ENCODE measurements at regions not wholly inside any gene's neighbourhood (a gene's known extent, or its start where the extent isn't known, plus 50 kb on each side); places are given as distances from the start of the nearest gene placed in this dataset.

DNA sequence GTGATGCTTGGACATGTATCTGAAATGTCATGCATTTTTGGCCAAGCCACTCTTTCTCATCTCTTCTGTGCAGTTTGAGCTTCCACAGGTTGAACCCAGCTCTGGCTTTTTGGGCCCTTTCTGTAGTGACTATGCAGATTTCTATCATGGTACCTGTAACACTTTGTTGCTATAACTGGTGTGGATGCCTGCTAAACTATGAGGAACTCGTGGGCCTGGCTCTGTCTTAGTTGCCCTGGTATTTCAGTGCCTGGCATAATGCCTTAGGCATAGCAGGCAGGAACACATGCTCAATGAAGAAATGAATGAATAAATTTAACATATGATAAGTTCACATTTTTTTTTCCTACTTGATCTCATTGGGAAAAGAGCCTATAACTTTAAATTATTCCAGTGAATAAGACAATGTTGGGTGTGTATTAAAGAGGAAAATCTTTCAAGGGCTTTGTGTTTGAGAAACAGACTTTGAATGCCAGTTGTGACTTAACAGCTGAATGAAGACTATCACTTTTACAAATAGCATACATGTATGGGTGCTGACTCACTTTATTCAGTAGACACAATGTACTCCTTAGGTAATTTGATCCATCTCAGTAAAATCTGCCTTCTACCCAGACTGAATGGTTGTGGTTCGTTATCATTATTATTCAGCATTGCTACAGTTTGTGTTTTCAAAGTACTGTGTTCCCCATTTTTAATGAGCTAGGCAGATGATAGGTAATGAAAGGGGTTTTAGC is 86.4 kb upstream of the MAP4K3 start:
- H3K4me3 ChIP-seq, result no peak overlapping the region
- intact Hi-C loops (cut with DNase I), result no loop called here
- no peak for DNase-seq (ENCODE audit: low spot score in 2 of 2)
- H3K36me3 ChIP-seq, result no peaks in the 10 kb centered on the region
- no peak overlapping the region for H3K27ac ChIP-seq
- H3K4me1 ChIP-seq, result peaks cover 0 to 21% of the 10 kb centered on the region in 2 donors
- no peaks in the 10 kb centered on the region for H3K9me3 ChIP-seq
- H3K27me3 ChIP-seq, result no peaks in the 10 kb centered on the region
- TF ChIP-seq, protein P1, sequence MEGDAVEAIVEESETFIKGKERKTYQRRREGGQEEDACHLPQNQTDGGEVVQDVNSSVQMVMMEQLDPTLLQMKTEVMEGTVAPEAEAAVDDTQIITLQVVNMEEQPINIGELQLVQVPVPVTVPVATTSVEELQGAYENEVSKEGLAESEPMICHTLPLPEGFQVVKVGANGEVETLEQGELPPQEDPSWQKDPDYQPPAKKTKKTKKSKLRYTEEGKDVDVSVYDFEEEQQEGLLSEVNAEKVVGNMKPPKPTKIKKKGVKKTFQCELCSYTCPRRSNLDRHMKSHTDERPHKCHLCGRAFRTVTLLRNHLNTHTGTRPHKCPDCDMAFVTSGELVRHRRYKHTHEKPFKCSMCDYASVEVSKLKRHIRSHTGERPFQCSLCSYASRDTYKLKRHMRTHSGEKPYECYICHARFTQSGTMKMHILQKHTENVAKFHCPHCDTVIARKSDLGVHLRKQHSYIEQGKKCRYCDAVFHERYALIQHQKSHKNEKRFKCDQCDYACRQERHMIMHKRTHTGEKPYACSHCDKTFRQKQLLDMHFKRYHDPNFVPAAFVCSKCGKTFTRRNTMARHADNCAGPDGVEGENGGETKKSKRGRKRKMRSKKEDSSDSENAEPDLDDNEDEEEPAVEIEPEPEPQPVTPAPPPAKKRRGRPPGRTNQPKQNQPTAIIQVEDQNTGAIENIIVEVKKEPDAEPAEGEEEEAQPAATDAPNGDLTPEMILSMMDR (IDR thresholded peaks at IDR 0.05), result no peak

DNA sequence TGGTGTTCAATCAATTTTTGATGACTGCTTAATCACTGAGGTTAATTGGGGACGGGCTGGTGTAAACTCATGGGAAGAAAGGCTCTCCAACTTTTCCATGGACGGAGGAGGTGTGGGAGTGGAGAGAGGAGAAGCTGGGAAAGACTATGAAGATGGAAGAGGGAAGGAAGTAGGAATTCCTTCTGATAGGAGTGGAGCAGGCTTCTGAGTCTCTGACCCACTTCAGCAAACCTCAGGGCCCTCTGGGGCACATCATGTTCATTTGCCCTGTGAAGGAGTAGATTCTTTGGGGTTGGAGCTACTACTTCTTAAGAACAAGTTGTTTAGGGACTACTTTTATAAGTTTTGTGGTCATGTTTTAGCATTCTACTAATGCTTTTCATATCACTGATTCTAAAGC is 87.0 kb upstream of the MAP4K3 start:
- no peaks in the 10 kb centered on the region for H3K36me3 ChIP-seq
- H3K27me3 ChIP-seq, result no peaks in the 10 kb centered on the region
- intact Hi-C loops (cut with DNase I), result no loop called here
- H3K9me3 ChIP-seq, result no peaks in the 10 kb centered on the region
- H3K4me1 ChIP-seq, result peaks cover 0 to 21% of the 10 kb centered on the region in 2 donors
- no peak overlapping the region for H3K4me3 ChIP-seq
- no peak overlapping the region for H3K27ac ChIP-seq
- DNase-seq (ENCODE audit: low spot score in 2 of 2), result no peak
- TF ChIP-seq, protein P1 (IDR thresholded peaks at IDR 0.05), result no peak

DNA sequence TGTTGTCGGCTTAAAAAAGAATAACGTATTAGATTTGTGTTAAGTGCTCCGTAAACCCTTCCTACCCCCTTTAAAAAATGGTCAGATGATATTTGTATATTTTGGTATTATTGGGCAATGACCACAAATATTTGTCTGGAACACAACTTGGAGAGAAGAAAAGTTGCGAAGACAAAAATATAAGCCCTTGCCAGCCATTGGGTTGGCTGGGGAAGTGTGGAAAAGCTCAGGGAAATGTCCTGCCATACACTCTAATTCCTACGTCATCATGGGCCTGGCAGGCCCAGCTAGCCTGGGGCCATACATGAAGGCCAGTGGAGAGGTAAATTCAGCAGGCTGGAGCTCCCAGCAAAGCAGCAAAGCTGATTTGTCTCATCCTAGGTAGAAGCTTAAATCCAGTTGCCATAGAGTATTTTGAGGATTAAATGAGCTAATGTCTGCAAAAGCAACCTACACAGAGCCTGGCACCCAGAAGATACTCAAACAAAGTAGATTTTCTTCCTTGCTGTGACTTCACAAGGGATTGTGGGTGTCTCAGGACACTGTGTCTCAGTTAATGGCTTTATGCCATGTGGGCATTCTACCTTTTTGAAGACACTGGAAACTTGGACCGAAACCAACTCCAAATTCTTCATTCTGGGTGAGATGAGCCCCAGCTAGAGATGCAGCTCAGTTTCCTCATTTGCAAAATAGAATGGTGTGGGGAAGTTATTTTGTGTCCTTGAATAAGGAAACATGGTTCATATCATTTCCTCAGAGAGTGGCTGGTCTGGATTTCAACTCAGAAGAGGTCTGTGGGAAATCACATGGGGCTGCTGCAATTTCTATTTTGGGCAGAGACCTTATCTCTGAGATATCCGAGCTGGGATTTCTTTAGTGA is 87.9 kb upstream of the MAP4K3 start:
- Histone ChIP-seq H3K4me3 (no peak overlapping the region), H3K27ac (no peak overlapping the region), H3K36me3 (no peaks in the 10 kb centered on the region), H3K27me3 (no peaks in the 10 kb centered on the region), H3K9me3 (no peaks in the 10 kb centered on the region), H3K4me1 (peaks cover 0 to 21% of the 10 kb centered on the region in 2 donors)
- TF ChIP-seq, protein P1 (IDR thresholded peaks at IDR 0.05), result no peak
- no peak for DNase-seq (ENCODE audit: low spot score in 2 of 2)
- intact Hi-C loops (cut with DNase I), result no loop called here

DNA sequence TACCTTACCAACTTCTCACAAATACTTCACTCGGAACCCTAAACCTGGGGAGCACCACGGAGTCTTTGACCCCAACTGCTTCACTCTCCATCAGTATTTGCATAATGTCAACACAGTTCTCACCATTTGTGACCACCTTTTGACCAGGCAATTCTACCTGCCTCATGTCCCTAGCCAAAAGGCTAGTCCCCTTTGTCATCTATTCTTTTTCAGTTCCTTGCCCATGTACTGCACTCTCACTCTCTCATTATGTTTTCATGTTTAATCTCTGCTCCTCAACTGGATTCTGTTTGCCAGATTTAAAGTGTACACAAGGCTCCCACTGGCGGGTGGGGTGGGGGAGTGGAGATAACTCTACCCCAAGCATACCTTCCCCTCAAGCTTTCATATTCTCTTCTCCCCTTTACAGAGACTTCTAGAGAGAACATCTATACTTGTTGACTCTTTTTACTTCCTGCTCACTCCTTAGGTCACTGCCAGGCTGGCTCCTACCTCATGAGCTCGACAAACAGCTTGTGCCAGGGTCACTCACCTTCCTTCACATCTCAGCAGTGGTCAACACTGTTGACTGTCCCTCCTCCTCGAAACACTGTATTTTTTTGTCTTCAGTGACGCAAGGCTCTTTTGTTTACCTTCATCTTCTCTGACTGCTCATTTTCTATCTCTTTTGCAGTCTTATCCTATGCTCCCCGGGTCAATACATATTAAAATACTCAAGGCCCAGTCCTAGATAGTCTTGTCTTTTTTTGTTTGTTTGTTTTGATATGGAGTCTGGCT is 88.7 kb upstream of the MAP4K3 start:
- H3K27ac ChIP-seq, result no peak overlapping the region
- H3K4me1 ChIP-seq, result peaks cover 0 to 21% of the 10 kb centered on the region in 2 donors
- intact Hi-C loops (cut with DNase I), result no loop called here
- TF ChIP-seq, protein P1 (IDR thresholded peaks at IDR 0.05), result no peak
- H3K4me3 ChIP-seq, result no peak overlapping the region
- DNase-seq (ENCODE audit: low spot score in 2 of 2), result no peak
- H3K36me3 ChIP-seq, result no peaks in the 10 kb centered on the region
- H3K9me3 ChIP-seq, result no peaks in the 10 kb centered on the region
- no peaks in the 10 kb centered on the region for H3K27me3 ChIP-seq

DNA sequence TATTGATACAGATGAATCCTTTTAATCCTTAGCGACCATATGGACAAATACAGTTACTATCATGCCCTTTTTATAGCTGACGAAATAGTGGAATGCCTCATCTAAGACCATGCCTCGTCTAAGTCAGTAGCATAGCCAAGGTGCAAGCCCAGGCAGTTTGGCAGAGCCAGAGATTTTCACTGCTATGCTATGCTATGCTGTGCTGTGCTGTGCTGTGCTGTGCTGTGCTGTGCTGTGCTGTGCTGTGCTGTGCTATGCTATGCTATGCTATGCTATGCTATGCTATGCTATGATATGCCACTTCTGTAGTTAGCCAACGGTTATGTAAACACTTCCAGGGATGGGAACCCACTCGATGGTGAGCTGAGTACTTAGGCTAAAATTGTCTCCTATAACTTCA is 91.6 kb upstream of the MAP4K3 start:
- H3K4me1 ChIP-seq, result peaks cover 0 to 13% of the 10 kb centered on the region in 2 donors
- H3K36me3 ChIP-seq, result no peaks in the 10 kb centered on the region
- H3K4me3 ChIP-seq, result no peak overlapping the region
- intact Hi-C loops (cut with DNase I), result no loop called here
- TF ChIP-seq, protein P1 (IDR thresholded peaks at IDR 0.05), result no peak
- H3K27ac ChIP-seq, result no peak overlapping the region
- H3K9me3 ChIP-seq, result no peaks in the 10 kb centered on the region
- DNase-seq (ENCODE audit: low spot score in 2 of 2), result no peak
- H3K27me3 ChIP-seq, result no peaks in the 10 kb centered on the region

Measured in ascending aorta (tissue), 2 donors.